Neuronal stem cell (in vitro differentiated cells): ENCODE measurements at regions not wholly inside any gene's neighbourhood (a gene's known extent, or its start where the extent isn't known, plus 50 kb on each side); places are given as distances from the start of the nearest gene placed in this dataset.
A peak's percentile ranks its signal among the peaks of the same experiment; 100 is the strongest.

ENCODE experiments used
- DNase-seq: peaks from one replicate; pipeline ENCODE4 v3.0.0-alpha.2; 2013; ENCODE audit warnings: low spot score
- H2AFZ ChIP-seq: one replicate; pipeline ENCODE4 v1.6.1; 2013; ENCODE audit warnings: mild to moderate bottlenecking, low read length, inconsistent platforms
- H2AK5ac ChIP-seq: 2 replicates; pipeline ENCODE4 v1.6.1; 2013; ENCODE audit warnings: low read depth, mild to moderate bottlenecking, inconsistent platforms, low read length, moderate library complexity, mixed read lengths
- H2BK120ac ChIP-seq: 2 replicates; pipeline ENCODE4 v1.6.1; 2013; ENCODE audit warnings: low read depth, mild to moderate bottlenecking, inconsistent platforms, low read length, moderate library complexity, mixed read lengths
- H2BK12ac ChIP-seq: one replicate; pipeline ENCODE4 v1.6.1; 2013; ENCODE audit warnings: low read length, inconsistent platforms
- H2BK15ac ChIP-seq: 2 replicates; pipeline ENCODE4 v1.6.1; 2013; ENCODE audit warnings: mild to moderate bottlenecking, low read length, inconsistent platforms, mixed read lengths
- H2BK5ac ChIP-seq: one replicate; pipeline ENCODE4 v1.6.1; 2013; ENCODE audit warnings: inconsistent platforms, mild to moderate bottlenecking, low read length, moderate library complexity
- H3K14ac ChIP-seq: one replicate; pipeline ENCODE4 v1.6.1; 2013; ENCODE audit warnings: low read length, inconsistent platforms
- H3K18ac ChIP-seq: 2 replicates; pipeline ENCODE4 v1.6.1; 2013; ENCODE audit warnings: low read length, inconsistent platforms
- H3K23ac ChIP-seq: 2 replicates; pipeline ENCODE4 v1.6.1; 2013; ENCODE audit warnings: low read depth, mild to moderate bottlenecking, mixed read lengths, low read length, inconsistent platforms; ENCODE audit not compliant: poor library complexity
- H3K27ac ChIP-seq: replicated peaks from 3 replicates; pipeline ENCODE4 v1.5.1; 2013; ENCODE audit warnings: low read length, inconsistent platforms
- H3K27me3 ChIP-seq, 3 experiments: 2 replicates each; pipeline ENCODE4 v1.6.1; 2013; ENCODE audit warnings: low read length in 3 of 3, mild to moderate bottlenecking in 2 of 3, inconsistent platforms in 1 of 3, low read depth in 1 of 3, mixed read lengths in 1 of 3, moderate library complexity in 1 of 3; ENCODE audit not compliant: control insufficient read depth in 3 of 3, insufficient read depth in 3 of 3
- H3K36me3 ChIP-seq, 2 donors: replicated peaks in 1 of 2; 2 replicates each; pipeline ENCODE4 v1.6.1; 2013; ENCODE audit warnings: low read length in 2 of 2; ENCODE audit not compliant: control insufficient read depth in 2 of 2, insufficient read depth in 2 of 2
- H3K4ac ChIP-seq: 2 replicates; pipeline ENCODE4 v1.6.1; 2013; ENCODE audit warnings: inconsistent platforms, mild to moderate bottlenecking, low read length, moderate library complexity
- H3K4me1 ChIP-seq, 2 donors: 1 replicate in 1 of 2; 2 replicates in 1 of 2; pipeline ENCODE4 v1.6.1; 2013; ENCODE audit warnings: low read length in 2 of 2, low read depth in 1 of 2; ENCODE audit not compliant: control insufficient read depth in 2 of 2, insufficient read depth in 1 of 2
- H3K4me2 ChIP-seq: one replicate; pipeline ENCODE4 v1.6.1; 2013; ENCODE audit warnings: mild to moderate bottlenecking, low read length, inconsistent platforms; ENCODE audit not compliant: insufficient read depth, poor library complexity, severe bottlenecking
- H3K4me3 ChIP-seq, 2 donors: 2 replicates each; pipeline ENCODE4 v1.5.1; 2013; ENCODE audit warnings: low read length in 2 of 2, mild to moderate bottlenecking in 2 of 2, inconsistent platforms in 1 of 2, moderate library complexity in 1 of 2
- H3K79me1 ChIP-seq: one replicate; pipeline ENCODE4 v1.6.1; 2013; ENCODE audit warnings: low read depth, mild to moderate bottlenecking, inconsistent platforms, low read length, moderate library complexity
- H3K9ac ChIP-seq: one replicate; pipeline ENCODE4 v1.6.1; 2013; ENCODE audit warnings: mild to moderate bottlenecking, low read depth, low read length, inconsistent platforms; ENCODE audit not compliant: poor library complexity
- H3K9me3 ChIP-seq, 2 donors: replicated peaks in 1 of 2; 2 replicates each; pipeline versions ENCODE3 to v1.6.1; 2013; ENCODE audit warnings: low read length in 2 of 2, mild to moderate bottlenecking in 2 of 2, inconsistent platforms in 1 of 2, low read depth in 1 of 2, mixed read lengths in 1 of 2, moderate library complexity in 1 of 2; ENCODE audit not compliant: control insufficient read depth in 2 of 2, insufficient read depth in 1 of 2
- H4K8ac ChIP-seq: one replicate; pipeline ENCODE4 v1.6.1; 2013; ENCODE audit warnings: low read depth, mild to moderate bottlenecking, inconsistent platforms, low read length, moderate library complexity
- H4K91ac ChIP-seq: one replicate; pipeline ENCODE4 v1.6.1; 2013; ENCODE audit warnings: low read length, low read depth, mild to moderate bottlenecking, inconsistent platforms; ENCODE audit not compliant: poor library complexity
- WGBS, 2 donors: extraction: QIAGEN DNeasy Blood & Tissue Kit; methylation state at CpG; one replicate each; pipeline ENCODE4 v1.1.7; 2013; ENCODE audit warnings: missing lambda C conversion rate in 2 of 2, mixed read lengths in 1 of 2; ENCODE audit not compliant: insufficient read length in 2 of 2, insufficient replicate concordance in 1 of 2; ENCODE audit errors: extremely low coverage in 2 of 2; 5-methylcytosine and 5-hydroxymethylcytosine counted together

GRCh38 chr1:201749059-201749690 lies 79.8 kb upstream of the IPO9 start:
- WGBS, 2 donors: no CpG with 5 or more reads among the region's 6 CpGs
- no peak overlapping the region for H3K4me2 ChIP-seq
- H2BK5ac ChIP-seq: peak overlapping the region; percentile 33
- peaks cover 42 to 51% of the 10 kb centered on the region in 2 donors for H3K4me1 ChIP-seq
- no peak overlapping the region for H3K23ac ChIP-seq
- no peak overlapping the region for H2AFZ ChIP-seq
- H2BK15ac ChIP-seq: no peak overlapping the region
- H3K27ac ChIP-seq: peak overlapping the region; percentile 99
- H3K9me3 ChIP-seq: no peaks in the 10 kb centered on the region
- H3K27me3 ChIP-seq: no peaks in the 10 kb centered on the region
- peaks cover 10 to 30% of the 10 kb centered on the region in 2 donors for H3K36me3 ChIP-seq
- no peak overlapping the region for H2BK12ac ChIP-seq
- peak overlapping the region; percentile 4 for H3K18ac ChIP-seq
- no peak overlapping the region for H4K8ac ChIP-seq
- H2AK5ac ChIP-seq: no peak overlapping the region
- H3K9ac ChIP-seq: no peak overlapping the region
- H4K91ac ChIP-seq: no peak overlapping the region
- peak overlapping the region; percentile 10 for H3K14ac ChIP-seq
- no peak overlapping the region for H3K4ac ChIP-seq
- DNase-seq: no peak
- H3K4me3 ChIP-seq: no peak overlapping the region
- H3K79me1 ChIP-seq: no peaks in the 10 kb centered on the region
- no peak overlapping the region for H2BK120ac ChIP-seq

- H2AFZ ChIP-seq: no peak overlapping the region
- H3K23ac ChIP-seq: no peak overlapping the region
- H3K14ac ChIP-seq: no peak overlapping the region
- H3K27ac ChIP-seq: peak overlapping the region; percentile 99
- no peaks in the 10 kb centered on the region for H3K27me3 ChIP-seq
- peak overlapping the region; percentile 75 for H3K18ac ChIP-seq
- WGBS, 2 donors: no CpG with 5 or more reads among the region's 3 CpGs
- H2BK12ac ChIP-seq: peak overlapping the region; percentile 52
- no peak overlapping the region for H2BK5ac ChIP-seq
- H2BK15ac ChIP-seq: no peak overlapping the region
- H4K8ac ChIP-seq: no peak overlapping the region
- no peak overlapping the region for H3K4me2 ChIP-seq
- H2BK120ac ChIP-seq: no peak overlapping the region
- no peak overlapping the region for H4K91ac ChIP-seq
- no peaks in the 10 kb centered on the region for H3K79me1 ChIP-seq
- no peak overlapping the region for H3K9ac ChIP-seq
- peaks cover 5 to 21% of the 10 kb centered on the region in 2 donors for H3K36me3 ChIP-seq
- H3K4me3 ChIP-seq: no peak overlapping the region
- no peak overlapping the region for H2AK5ac ChIP-seq
- H3K4me1 ChIP-seq: peaks cover 43 to 58% of the 10 kb centered on the region in 2 donors
- DNase-seq: no peak
- H3K4ac ChIP-seq: no peak overlapping the region
- H3K9me3 ChIP-seq: no peaks in the 10 kb centered on the region
These were observed 78.8 kb upstream of the IPO9 start for GRCh38 chr1:201750120-201750519.

GRCh38 chr1:201750934-201751333 lies 78.0 kb upstream of the IPO9 start:
- H3K27ac ChIP-seq: peak overlapping the region; percentile 99
- no CpG with 5 or more reads among the region's 1 CpG for WGBS, 2 donors

GRCh38 chr1:201751872-201752271 lies 77.1 kb upstream of the IPO9 start:
- WGBS, 2 donors: no CpG with 5 or more reads among the region's 4 CpGs
- H3K4me2 ChIP-seq: no peak overlapping the region
- H3K14ac ChIP-seq: no peak overlapping the region
- no peak overlapping the region for H3K18ac ChIP-seq
- H3K4ac ChIP-seq: no peak overlapping the region
- no peaks in the 10 kb centered on the region for H3K9me3 ChIP-seq
- H2AFZ ChIP-seq: no peak overlapping the region
- no peak overlapping the region for H2BK15ac ChIP-seq
- H4K91ac ChIP-seq: no peak overlapping the region
- peaks cover 41 to 58% of the 10 kb centered on the region in 2 donors for H3K4me1 ChIP-seq
- no peaks in the 10 kb centered on the region for H3K79me1 ChIP-seq
- H3K4me3 ChIP-seq: no peak overlapping the region
- peak overlapping the region; percentile 99 for H3K27ac ChIP-seq
- no peak overlapping the region for H2BK5ac ChIP-seq
- H2BK12ac ChIP-seq: no peak overlapping the region
- no peaks in the 10 kb centered on the region for H3K27me3 ChIP-seq
- peak; percentile 94 for DNase-seq
- H3K36me3 ChIP-seq: peaks cover 1 to 3% of the 10 kb centered on the region in 2 donors
- H2AK5ac ChIP-seq: no peak overlapping the region
- H3K23ac ChIP-seq: no peak overlapping the region
- H2BK120ac ChIP-seq: no peak overlapping the region
- no peak overlapping the region for H4K8ac ChIP-seq
- no peak overlapping the region for H3K9ac ChIP-seq

More at GRCh38 chr1:201750934-201751333, 78.0 kb upstream of the IPO9 start:
- Histone ChIP-seq H2BK15ac (no peak overlapping the region), H3K9me3 (no peaks in the 10 kb centered on the region), H3K4me1 (peaks cover 40 to 58% of the 10 kb centered on the region in 2 donors), H3K4me2 (no peak overlapping the region), H3K9ac (no peak overlapping the region), H3K18ac (no peak overlapping the region), H4K91ac (no peak overlapping the region), H2BK5ac (no peak overlapping the region), H3K27me3 (no peaks in the 10 kb centered on the region), H2AK5ac (no peak overlapping the region), H2AFZ (no peak overlapping the region), H2BK120ac (no peak overlapping the region), H3K79me1 (no peaks in the 10 kb centered on the region), H3K14ac (no peak overlapping the region), H3K4me3 (no peak overlapping the region), H3K4ac (no peak overlapping the region), H3K23ac (no peak overlapping the region), H4K8ac (no peak overlapping the region), H2BK12ac (no peak overlapping the region), H3K36me3 (peaks cover 1 to 13% of the 10 kb centered on the region in 2 donors)
- no peak for DNase-seq
